Rectal smooth muscle tissue (tissue), 1 donor: ENCODE measurements at regions not wholly inside any gene's neighbourhood (a gene's known extent, or its start where the extent isn't known, plus 50 kb on each side); places are given as distances from the start of the nearest gene placed in this dataset.

Source experiments
- H3K27ac ChIP-seq: one replicate; pipeline ENCODE4 v1.7.0; 2013; ENCODE audit warnings: low read depth, low read length, inconsistent platforms
- H3K27me3 ChIP-seq: one replicate; pipeline ENCODE4 v1.7.0; 2013; ENCODE audit warnings: low read length; ENCODE audit not compliant: control insufficient read depth, insufficient read depth
- H3K36me3 ChIP-seq: one replicate; pipeline ENCODE4 v1.7.0; 2013; ENCODE audit warnings: low read length; ENCODE audit not compliant: control insufficient read depth, insufficient read depth
- H3K4me1 ChIP-seq: one replicate; pipeline ENCODE4 v1.7.0; 2013; ENCODE audit warnings: low read length; ENCODE audit not compliant: control insufficient read depth, insufficient read depth
- H3K4me3 ChIP-seq: one replicate; pipeline ENCODE4 v1.7.0; 2013; ENCODE audit warnings: low read length
- H3K9ac ChIP-seq: one replicate; pipeline ENCODE4 v1.7.0; 2013; ENCODE audit warnings: low read length

- H3K9ac ChIP-seq: no peak overlapping the region
- no peaks in the 10 kb centered on the region for H3K4me1 ChIP-seq
- no peaks in the 10 kb centered on the region for H3K36me3 ChIP-seq
- H3K4me3 ChIP-seq: no peak overlapping the region
- H3K27ac ChIP-seq: no peak overlapping the region
- no peaks in the 10 kb centered on the region for H3K27me3 ChIP-seq
Measured at GRCh38 chr4:138404801-138405200, 162.7 kb upstream of the SLC7A11 start.

- Histone ChIP-seq H3K27me3 (no peaks in the 10 kb centered on the region), H3K27ac (no peak overlapping the region), H3K36me3 (no peaks in the 10 kb centered on the region), H3K4me3 (no peak overlapping the region), H3K4me1 (no peaks in the 10 kb centered on the region), H3K9ac (no peak overlapping the region)
Measured at GRCh38 chr4:138404251-138404650, 162.1 kb upstream of the SLC7A11 start.

- Histone ChIP-seq H3K4me1 (no peaks in the 10 kb centered on the region), H3K9ac (no peak overlapping the region), H3K4me3 (no peak overlapping the region), H3K27me3 (no peaks in the 10 kb centered on the region), H3K36me3 (no peaks in the 10 kb centered on the region), H3K27ac (no peak overlapping the region)
Measured at GRCh38 chr4:138401334-138401733, 159.2 kb upstream of the SLC7A11 start.

- no peak overlapping the region for H3K27ac ChIP-seq
- H3K9ac ChIP-seq: no peak overlapping the region
- no peaks in the 10 kb centered on the region for H3K36me3 ChIP-seq
- no peaks in the 10 kb centered on the region for H3K4me1 ChIP-seq
- no peaks in the 10 kb centered on the region for H3K27me3 ChIP-seq
- no peak overlapping the region for H3K4me3 ChIP-seq
Measured at GRCh38 chr4:138400543-138400942, 158.4 kb upstream of the SLC7A11 start.

GRCh38 chr4:138400066-138400465 is 157.9 kb upstream of the SLC7A11 start:
- H3K36me3 ChIP-seq: no peaks in the 10 kb centered on the region
- no peak overlapping the region for H3K27ac ChIP-seq
- no peak overlapping the region for H3K9ac ChIP-seq
- no peak overlapping the region for H3K4me3 ChIP-seq
- no peaks in the 10 kb centered on the region for H3K4me1 ChIP-seq
- H3K27me3 ChIP-seq: no peaks in the 10 kb centered on the region

GRCh38 chr4:138399081-138399480 is 156.9 kb upstream of the SLC7A11 start:
- no peaks in the 10 kb centered on the region for H3K4me1 ChIP-seq
- H3K9ac ChIP-seq: no peak overlapping the region
- H3K4me3 ChIP-seq: no peak overlapping the region
- no peaks in the 10 kb centered on the region for H3K36me3 ChIP-seq
- H3K27ac ChIP-seq: no peak overlapping the region
- no peaks in the 10 kb centered on the region for H3K27me3 ChIP-seq

- Histone ChIP-seq H3K9ac (no peak overlapping the region), H3K27me3 (no peaks in the 10 kb centered on the region), H3K27ac (no peak overlapping the region), H3K4me1 (no peaks in the 10 kb centered on the region), H3K36me3 (no peaks in the 10 kb centered on the region), H3K4me3 (no peak overlapping the region)
Measured at GRCh38 chr4:138398322-138398721, 156.2 kb upstream of the SLC7A11 start.

- no peaks in the 10 kb centered on the region for H3K4me1 ChIP-seq
- H3K4me3 ChIP-seq: no peak overlapping the region
- no peak overlapping the region for H3K27ac ChIP-seq
Measured at GRCh38 chr4:138393886-138394610, 151.9 kb upstream of the SLC7A11 start.

GRCh38 chr4:138392751-138393308 is 150.7 kb upstream of the SLC7A11 start:
- Histone ChIP-seq H3K27ac (no peak overlapping the region), H3K36me3 (no peaks in the 10 kb centered on the region), H3K9ac (no peak overlapping the region), H3K4me1 (no peaks in the 10 kb centered on the region), H3K4me3 (no peak overlapping the region), H3K27me3 (no peaks in the 10 kb centered on the region)

More at GRCh38 chr4:138393886-138394610, 151.9 kb upstream of the SLC7A11 start:
- no peaks in the 10 kb centered on the region for H3K36me3 ChIP-seq
- H3K27me3 ChIP-seq: no peaks in the 10 kb centered on the region
- H3K9ac ChIP-seq: no peak overlapping the region

- H3K36me3 ChIP-seq: no peaks in the 10 kb centered on the region
- no peaks in the 10 kb centered on the region for H3K4me1 ChIP-seq
Measured at GRCh38 chr4:138389976-138390685, 148.0 kb upstream of the SLC7A11 start.

GRCh38 chr4:138374947-138375346 is 132.8 kb upstream of the SLC7A11 start:
- H3K36me3 ChIP-seq: no peaks in the 10 kb centered on the region
- no peaks in the 10 kb centered on the region for H3K27me3 ChIP-seq
- no peak overlapping the region for H3K27ac ChIP-seq
- no peak overlapping the region for H3K9ac ChIP-seq
- no peaks in the 10 kb centered on the region for H3K4me1 ChIP-seq
- H3K4me3 ChIP-seq: no peak overlapping the region

More at GRCh38 chr4:138389976-138390685, 148.0 kb upstream of the SLC7A11 start:
- H3K9ac ChIP-seq: no peak overlapping the region
- H3K27me3 ChIP-seq: no peaks in the 10 kb centered on the region
- H3K4me3 ChIP-seq: no peak overlapping the region
- H3K27ac ChIP-seq: no peak overlapping the region

- H3K36me3 ChIP-seq: no peaks in the 10 kb centered on the region
- no peak overlapping the region for H3K27ac ChIP-seq
- H3K27me3 ChIP-seq: no peaks in the 10 kb centered on the region
- H3K9ac ChIP-seq: no peak overlapping the region
- H3K4me3 ChIP-seq: no peak overlapping the region
- no peaks in the 10 kb centered on the region for H3K4me1 ChIP-seq
Measured at GRCh38 chr4:138367942-138368341, 125.8 kb upstream of the SLC7A11 start.
